HL-60 (cell line): ENCODE measurements at regions not wholly inside any gene's neighbourhood (a gene's known extent, or its start where the extent isn't known, plus 50 kb on each side); places are given as distances from the start of the nearest gene placed in this dataset.
A peak's percentile ranks its signal among the peaks of the same experiment; 100 is the strongest.
"Not testable (repeated sequence)": the region's sequence is repeated elsewhere in the genome, so short reads cannot be mapped to it uniquely, and the experiment has no call there.

Experiments
- DNase-seq, 2 experiments: peaks; one replicate each; pipeline ENCODE4 v3.0.0-alpha.2; 2010 to 2020; ENCODE audit warnings: low read depth in 1 of 2, low spot score in 1 of 2
- H3K27ac ChIP-seq: fragments of 250-450 bp; sonication (Bioruptor Pico); replicated peaks from 2 replicates; pipeline ENCODE4 v1.5.1; 2020; ENCODE audit warnings: mild to moderate bottlenecking, moderate library complexity
- H3K27me3 ChIP-seq: fragments of 250-450 bp; sonication (Bioruptor Pico); 2 replicates; pipeline ENCODE4 v1.5.1; 2021; ENCODE audit warnings: mild to moderate bottlenecking, moderate library complexity; ENCODE audit not compliant: insufficient read depth, poor library complexity, severe bottlenecking
- H3K4me3 ChIP-seq: replicated peaks from 2 replicates; pipeline ENCODE4 v1.5.1; 2011; ENCODE audit warnings: mild to moderate bottlenecking, control low read depth, low read length; ENCODE audit not compliant: insufficient read depth
- GABPA ChIP-seq: IDR thresholded peaks from 2 replicates; pipeline ENCODE4 v1.6.1; 2012; ENCODE audit warnings: low read depth
- POLR2AphosphoS5 ChIP-seq: IDR thresholded peaks from 2 replicates; pipeline ENCODE4 v1.6.1; 2012; ENCODE audit warnings: low read depth
- SPI1 ChIP-seq: IDR thresholded peaks from 2 replicates; pipeline ENCODE4 v1.6.1; 2012; ENCODE audit warnings: low read depth, mild to moderate bottlenecking, borderline replicate concordance
- TF ChIP-seq, protein P1 (sequence below): IDR thresholded peaks from 2 replicates; pipeline ENCODE4 v1.6.1; 2012; ENCODE audit warnings: low read depth; ENCODE audit not compliant: insufficient replicate concordance
- TF ChIP-seq, protein P2 (sequence below): IDR thresholded peaks from one replicate; pipeline ENCODE4 v1.5.1; 2011; ENCODE audit warnings: low read length, control low read depth, inconsistent platforms; ENCODE audit not compliant: insufficient read depth

DNA sequence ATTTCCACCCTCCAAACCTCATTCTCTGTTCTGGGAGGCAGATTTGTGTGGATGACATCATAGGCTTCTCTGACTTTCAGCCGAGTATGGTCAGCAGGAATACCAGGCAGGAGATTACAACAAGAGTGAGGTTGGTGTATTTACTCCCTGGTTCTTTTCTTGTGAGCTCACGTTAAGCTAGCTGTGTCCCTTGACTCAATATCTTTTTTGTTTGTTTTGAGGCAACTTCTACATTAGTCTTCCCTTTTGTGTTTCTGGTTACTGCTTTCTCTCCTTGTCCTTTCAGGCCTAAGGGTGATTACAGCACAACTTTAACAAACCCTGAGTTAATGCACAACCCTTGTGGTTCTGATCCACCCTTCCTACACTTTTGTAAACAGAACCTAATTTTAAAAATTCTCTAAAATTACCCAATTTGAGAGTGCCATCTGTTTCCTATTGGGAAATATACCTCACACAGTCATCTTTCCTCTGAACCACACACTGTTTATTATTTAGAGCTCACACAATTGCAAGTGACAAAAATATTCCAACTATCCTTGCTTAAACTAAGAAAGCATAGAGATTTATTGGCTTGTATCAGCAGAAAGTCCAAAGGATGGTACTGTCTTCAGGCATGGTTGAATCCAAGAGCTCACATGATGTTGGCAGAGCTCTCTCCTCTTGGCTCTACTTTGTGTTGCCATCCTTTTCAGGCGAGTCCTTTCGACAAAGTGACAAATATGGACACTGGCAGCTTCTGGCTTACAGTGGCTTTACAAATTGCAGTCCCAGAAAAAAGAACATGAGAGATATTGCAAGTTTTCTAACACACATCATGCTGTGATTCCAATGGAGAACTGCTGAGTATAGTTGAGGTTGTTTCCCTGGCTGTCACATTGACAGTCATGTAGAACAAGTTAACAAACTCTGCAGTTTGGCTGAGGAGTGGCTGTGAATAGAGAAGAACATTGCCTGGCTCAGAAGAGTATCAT lies 150.5 kb upstream of the DDIT4L start:
- no peaks in the 10 kb centered on the region for H3K27me3 ChIP-seq
- peak overlapping the region; percentile 41 for H3K27ac ChIP-seq
- TF ChIP-seq, protein P1, sequence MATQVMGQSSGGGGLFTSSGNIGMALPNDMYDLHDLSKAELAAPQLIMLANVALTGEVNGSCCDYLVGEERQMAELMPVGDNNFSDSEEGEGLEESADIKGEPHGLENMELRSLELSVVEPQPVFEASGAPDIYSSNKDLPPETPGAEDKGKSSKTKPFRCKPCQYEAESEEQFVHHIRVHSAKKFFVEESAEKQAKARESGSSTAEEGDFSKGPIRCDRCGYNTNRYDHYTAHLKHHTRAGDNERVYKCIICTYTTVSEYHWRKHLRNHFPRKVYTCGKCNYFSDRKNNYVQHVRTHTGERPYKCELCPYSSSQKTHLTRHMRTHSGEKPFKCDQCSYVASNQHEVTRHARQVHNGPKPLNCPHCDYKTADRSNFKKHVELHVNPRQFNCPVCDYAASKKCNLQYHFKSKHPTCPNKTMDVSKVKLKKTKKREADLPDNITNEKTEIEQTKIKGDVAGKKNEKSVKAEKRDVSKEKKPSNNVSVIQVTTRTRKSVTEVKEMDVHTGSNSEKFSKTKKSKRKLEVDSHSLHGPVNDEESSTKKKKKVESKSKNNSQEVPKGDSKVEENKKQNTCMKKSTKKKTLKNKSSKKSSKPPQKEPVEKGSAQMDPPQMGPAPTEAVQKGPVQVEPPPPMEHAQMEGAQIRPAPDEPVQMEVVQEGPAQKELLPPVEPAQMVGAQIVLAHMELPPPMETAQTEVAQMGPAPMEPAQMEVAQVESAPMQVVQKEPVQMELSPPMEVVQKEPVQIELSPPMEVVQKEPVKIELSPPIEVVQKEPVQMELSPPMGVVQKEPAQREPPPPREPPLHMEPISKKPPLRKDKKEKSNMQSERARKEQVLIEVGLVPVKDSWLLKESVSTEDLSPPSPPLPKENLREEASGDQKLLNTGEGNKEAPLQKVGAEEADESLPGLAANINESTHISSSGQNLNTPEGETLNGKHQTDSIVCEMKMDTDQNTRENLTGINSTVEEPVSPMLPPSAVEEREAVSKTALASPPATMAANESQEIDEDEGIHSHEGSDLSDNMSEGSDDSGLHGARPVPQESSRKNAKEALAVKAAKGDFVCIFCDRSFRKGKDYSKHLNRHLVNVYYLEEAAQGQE = no peak
- TF ChIP-seq SPI1 (no peak), GABPA (no peak), POLR2AphosphoS5 (peak; percentile 26; the same call in 1 of the 2 replicates)
- peak; percentile 20 to 28 for DNase-seq
- no peak overlapping the region for H3K4me3 ChIP-seq

DNA sequence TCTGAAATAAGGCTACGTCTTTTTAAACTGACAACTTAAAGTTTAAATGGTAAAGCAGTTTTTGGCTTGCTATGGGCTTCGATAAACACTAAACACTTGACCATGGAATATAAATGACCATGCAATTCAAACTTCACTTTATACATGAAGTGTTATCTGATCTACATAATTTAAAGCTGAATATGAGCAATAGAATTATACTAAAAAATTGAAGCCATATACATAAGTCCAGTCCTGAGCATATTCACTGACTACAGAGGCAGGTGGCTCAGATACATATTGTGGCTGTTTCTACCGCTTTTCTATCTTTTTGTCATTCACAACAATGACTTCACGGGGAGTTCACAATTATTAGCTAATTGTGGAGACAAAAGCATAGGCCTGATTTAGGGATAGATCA lies 149.6 kb upstream of the DDIT4L start:
- no peaks in the 10 kb centered on the region for H3K27me3 ChIP-seq
- TF ChIP-seq POLR2AphosphoS5 (no peak), GABPA (no peak)
- no peak for DNase-seq
- H3K4me3 ChIP-seq = no peak overlapping the region
- H3K27ac ChIP-seq = peak overlapping the region; percentile 41; the same call in 1 of the 2 replicates

DNA sequence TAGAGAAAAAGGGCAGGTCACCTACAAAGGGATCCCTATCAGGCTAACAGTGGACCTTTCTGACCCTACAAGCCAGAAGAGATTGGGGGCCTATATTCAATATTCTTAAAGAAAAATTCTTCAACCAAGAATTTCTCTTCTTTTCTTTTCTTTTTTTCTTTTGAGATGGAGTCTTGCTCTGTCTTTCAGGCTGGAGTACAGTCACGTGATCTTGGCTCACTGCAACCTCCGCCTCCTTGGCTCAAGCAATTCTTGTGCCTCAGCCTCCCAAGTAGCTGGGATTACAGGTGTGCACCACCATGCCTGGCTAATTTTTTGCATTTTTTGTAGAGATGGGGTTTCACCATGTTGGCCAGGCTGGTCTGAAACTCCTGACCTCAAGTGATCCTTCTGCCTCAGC lies 143.2 kb upstream of the DDIT4L start:
- DNase-seq, H3K27ac ChIP-seq, H3K4me3 ChIP-seq, H3K27me3 ChIP-seq: not testable (repeated sequence)

DNA sequence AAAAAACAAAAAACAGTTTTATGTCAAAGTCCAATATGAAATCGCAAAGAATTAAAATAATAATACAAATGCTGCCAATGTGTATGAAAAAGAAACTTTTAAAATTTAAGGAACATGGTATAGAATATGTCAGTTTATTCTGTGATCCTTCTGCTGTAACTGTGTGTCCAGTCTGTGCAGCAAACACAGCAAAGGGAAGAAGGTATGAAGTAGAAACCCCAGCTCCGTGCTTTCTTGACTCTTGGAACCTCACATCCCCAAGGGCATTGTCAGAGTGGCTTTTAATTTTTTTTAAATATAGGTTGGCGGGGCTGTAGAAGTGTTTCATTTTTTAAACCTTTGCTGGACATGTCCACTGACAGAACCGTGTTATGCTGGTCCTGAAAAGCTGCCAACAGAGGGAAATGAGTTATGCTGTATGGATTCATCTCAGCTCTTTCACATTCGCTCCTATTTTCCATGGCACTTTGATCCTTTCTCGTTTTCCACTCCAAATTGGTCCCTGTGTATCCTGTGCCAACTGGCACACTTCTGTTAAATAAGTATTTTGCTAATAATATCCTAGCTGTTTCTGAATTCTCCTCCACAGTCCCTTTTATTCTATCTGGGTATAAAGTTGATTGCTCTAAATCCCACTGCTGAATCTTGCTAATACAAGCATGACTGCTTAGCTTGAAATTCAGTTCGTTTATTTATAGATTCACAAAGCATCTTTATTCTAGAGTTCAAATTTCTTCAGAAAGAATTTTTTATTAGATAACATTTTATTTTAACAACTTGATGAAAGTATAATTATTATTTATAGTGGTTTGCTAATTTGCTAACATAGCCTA lies 127.0 kb upstream of the DDIT4L start:
- TF ChIP-seq GABPA (no peak), POLR2AphosphoS5 (no peak)
- TF ChIP-seq, protein P1 = no peak
- Histone ChIP-seq H3K4me3 (no peak overlapping the region), H3K27ac (no peak overlapping the region), H3K27me3 (no peaks in the 10 kb centered on the region)
- DNase-seq = no peak

DNA sequence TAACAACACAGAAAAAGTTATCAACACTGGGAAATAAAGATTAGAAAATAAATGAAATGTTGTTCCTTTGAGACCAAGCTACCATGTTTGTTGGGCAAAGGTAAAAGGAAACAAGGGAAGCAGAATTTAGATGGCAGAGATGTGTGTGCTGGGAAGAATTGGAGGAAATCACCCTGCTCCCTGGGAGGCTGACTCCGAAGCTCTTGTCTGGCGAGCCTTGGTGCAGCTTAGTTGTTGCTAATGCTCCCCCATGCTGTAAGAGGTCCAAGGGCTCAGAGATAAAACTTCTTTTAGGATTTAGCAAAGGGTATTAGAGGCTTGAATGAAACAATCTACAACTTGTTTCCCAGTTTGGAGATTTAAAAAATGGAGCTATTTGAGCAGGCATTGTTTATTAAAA lies 123.8 kb upstream of the DDIT4L start:
- Histone ChIP-seq H3K4me3 (no peak overlapping the region), H3K27ac (no peak overlapping the region), H3K27me3 (no peaks in the 10 kb centered on the region)
- TF ChIP-seq SPI1 (no peak), POLR2AphosphoS5 (no peak), GABPA (no peak)
- TF ChIP-seq, protein P2, sequence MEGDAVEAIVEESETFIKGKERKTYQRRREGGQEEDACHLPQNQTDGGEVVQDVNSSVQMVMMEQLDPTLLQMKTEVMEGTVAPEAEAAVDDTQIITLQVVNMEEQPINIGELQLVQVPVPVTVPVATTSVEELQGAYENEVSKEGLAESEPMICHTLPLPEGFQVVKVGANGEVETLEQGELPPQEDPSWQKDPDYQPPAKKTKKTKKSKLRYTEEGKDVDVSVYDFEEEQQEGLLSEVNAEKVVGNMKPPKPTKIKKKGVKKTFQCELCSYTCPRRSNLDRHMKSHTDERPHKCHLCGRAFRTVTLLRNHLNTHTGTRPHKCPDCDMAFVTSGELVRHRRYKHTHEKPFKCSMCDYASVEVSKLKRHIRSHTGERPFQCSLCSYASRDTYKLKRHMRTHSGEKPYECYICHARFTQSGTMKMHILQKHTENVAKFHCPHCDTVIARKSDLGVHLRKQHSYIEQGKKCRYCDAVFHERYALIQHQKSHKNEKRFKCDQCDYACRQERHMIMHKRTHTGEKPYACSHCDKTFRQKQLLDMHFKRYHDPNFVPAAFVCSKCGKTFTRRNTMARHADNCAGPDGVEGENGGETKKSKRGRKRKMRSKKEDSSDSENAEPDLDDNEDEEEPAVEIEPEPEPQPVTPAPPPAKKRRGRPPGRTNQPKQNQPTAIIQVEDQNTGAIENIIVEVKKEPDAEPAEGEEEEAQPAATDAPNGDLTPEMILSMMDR = no peak
- TF ChIP-seq, protein P1 = no peak
- no peak for DNase-seq
